ENCODE measurements at regions not wholly inside any gene's neighbourhood (a gene's known extent, or its start where the extent isn't known, plus 50 kb on each side); places are given as distances from the start of the nearest gene placed in this dataset.

DNA sequence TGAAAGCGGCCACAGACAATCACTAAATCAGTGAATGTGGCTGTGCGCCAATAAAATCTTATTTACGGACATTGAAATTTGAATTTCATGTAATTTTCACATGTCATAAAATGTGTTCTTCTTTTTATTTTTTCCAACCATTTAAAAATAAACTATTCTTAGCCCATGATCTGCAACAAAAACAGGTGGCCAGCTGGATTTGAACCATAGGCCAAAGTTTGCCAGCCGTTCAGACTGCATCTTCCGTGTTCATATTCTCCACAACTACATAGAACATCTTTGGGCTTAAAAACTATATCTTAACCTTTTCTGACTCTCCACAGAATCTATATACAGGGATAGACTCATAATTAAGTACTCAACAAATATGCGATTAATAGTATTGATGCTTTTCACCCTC lies 81.2 kb upstream of the RALGPS2 start:
- no peaks in the 10 kb centered on the region for H3K4me1 ChIP-seq (ENCODE audit: control insufficient read depth in 1 of 2, insufficient read depth in 2 of 2, low read length in 2 of 2)
- no peak for DNase-seq
- Mint-ChIP-seq H3K9me3 (no peaks in the 10 kb centered on the region), H3K27me3 (ENCODE audit: low read depth in 3 of 3) (peaks cover 0 to 3% (median 0%) of the 10 kb centered on the region in 3 donors), H3K4me3 (no peak overlapping the region), H3K4me1 (no peaks in the 10 kb centered on the region), H3K36me3 (no peaks in the 10 kb centered on the region), H3K27ac (no peak overlapping the region)
- H3K9ac ChIP-seq (ENCODE audit: insufficient read depth, low read length, poor library complexity, severe bottlenecking) = no peak overlapping the region
- no peak overlapping the region for H3K4me3 ChIP-seq (replicated peaks in 1 of 3; ENCODE audit: low read depth in 2 of 3, low read length in 3 of 3)
- no peaks in the 10 kb centered on the region for H3K27me3 ChIP-seq (ENCODE audit: control insufficient read depth in 2 of 2, insufficient read depth in 2 of 2, low read length in 2 of 2)
- no peaks in the 10 kb centered on the region for H3K9me3 ChIP-seq (replicated peaks in 1 of 2; ENCODE audit: control insufficient read depth in 1 of 2, insufficient read depth in 1 of 2, low read length in 2 of 2)
- H3K36me3 ChIP-seq (replicated peaks in 1 of 2; ENCODE audit: control insufficient read depth in 1 of 2, insufficient read depth in 2 of 2, low read length in 2 of 2) = no peaks in the 10 kb centered on the region
- no peak overlapping the region for H3K4me2 ChIP-seq (replicated peaks; ENCODE audit: extremely low read depth, low read length, poor library complexity, severe bottlenecking)
- TF ChIP-seq, protein P1, sequence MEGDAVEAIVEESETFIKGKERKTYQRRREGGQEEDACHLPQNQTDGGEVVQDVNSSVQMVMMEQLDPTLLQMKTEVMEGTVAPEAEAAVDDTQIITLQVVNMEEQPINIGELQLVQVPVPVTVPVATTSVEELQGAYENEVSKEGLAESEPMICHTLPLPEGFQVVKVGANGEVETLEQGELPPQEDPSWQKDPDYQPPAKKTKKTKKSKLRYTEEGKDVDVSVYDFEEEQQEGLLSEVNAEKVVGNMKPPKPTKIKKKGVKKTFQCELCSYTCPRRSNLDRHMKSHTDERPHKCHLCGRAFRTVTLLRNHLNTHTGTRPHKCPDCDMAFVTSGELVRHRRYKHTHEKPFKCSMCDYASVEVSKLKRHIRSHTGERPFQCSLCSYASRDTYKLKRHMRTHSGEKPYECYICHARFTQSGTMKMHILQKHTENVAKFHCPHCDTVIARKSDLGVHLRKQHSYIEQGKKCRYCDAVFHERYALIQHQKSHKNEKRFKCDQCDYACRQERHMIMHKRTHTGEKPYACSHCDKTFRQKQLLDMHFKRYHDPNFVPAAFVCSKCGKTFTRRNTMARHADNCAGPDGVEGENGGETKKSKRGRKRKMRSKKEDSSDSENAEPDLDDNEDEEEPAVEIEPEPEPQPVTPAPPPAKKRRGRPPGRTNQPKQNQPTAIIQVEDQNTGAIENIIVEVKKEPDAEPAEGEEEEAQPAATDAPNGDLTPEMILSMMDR (IDR thresholded peaks at IDR 0.05) = no peak
- H3K27ac ChIP-seq (ENCODE audit: low read depth in 1 of 2, low read length in 2 of 2) = no peak overlapping the region
- 100% methylated on average over 6 of the region's 6 CpGs for WGBS (ENCODE audit: insufficient coverage)
- H3K79me2 ChIP-seq (ENCODE audit: insufficient read depth, low read length) = no peaks in the 10 kb centered on the region
- H4K20me1 ChIP-seq (ENCODE audit: insufficient read depth, low read length) = no peaks in the 10 kb centered on the region
- H2AFZ ChIP-seq (ENCODE audit: insufficient read depth, low read depth, low read length, poor library complexity, severe bottlenecking) = no peak overlapping the region
- intact Hi-C loops (cut with micrococcal nuclease) = no loop called here

DNA sequence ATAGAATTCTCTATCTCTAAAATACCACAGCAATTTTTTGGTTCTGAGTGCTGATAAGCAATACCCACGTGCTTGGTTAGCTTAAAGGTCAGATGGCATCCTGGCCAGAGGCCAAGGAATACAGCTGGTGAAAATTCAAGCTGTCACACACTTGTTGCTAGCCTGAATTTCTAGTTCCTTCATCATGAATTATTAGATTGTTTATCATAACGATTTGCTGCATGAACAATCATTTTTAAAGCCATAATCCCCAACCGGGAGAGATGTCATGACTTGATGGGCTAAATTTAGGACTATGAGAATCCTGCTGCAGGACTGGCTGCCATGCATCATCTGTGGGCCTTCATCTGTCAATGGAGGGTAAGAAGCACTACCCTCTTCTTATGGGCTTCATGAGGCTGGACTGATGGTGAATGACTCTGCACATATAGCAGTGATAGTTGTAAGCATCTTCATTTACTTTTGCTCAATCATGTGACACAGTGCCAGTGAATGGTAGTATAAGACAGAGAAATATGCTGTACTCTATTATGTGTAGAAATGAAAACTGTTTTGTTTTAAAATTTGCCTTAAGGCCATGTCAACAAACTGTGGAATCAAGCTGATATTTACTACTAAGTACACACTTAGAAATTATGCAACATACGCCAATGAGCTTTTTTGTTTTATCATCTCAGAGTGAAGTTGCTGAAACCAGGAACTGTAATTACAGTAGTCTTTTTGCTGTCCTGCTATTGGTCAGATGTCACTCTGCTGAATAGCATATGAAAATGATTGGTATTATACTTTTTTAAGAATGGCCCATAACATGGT lies 80.5 kb upstream of the RALGPS2 start:
- Mint-ChIP-seq H3K36me3 (no peaks in the 10 kb centered on the region), H3K27ac (no peak overlapping the region), H3K4me1 (no peaks in the 10 kb centered on the region), H3K9me3 (no peaks in the 10 kb centered on the region), H3K27me3 (ENCODE audit: low read depth in 3 of 3) (peaks cover 0 to 3% (median 0%) of the 10 kb centered on the region in 3 donors), H3K4me3 (no peak overlapping the region)
- Histone ChIP-seq H3K27ac (ENCODE audit: low read depth in 1 of 2, low read length in 2 of 2) (no peak overlapping the region), H3K4me3 (replicated peaks in 1 of 3; ENCODE audit: low read depth in 2 of 3, low read length in 3 of 3) (no peak overlapping the region), H3K9me3 (replicated peaks in 1 of 2; ENCODE audit: control insufficient read depth in 1 of 2, insufficient read depth in 1 of 2, low read length in 2 of 2) (no peaks in the 10 kb centered on the region), H3K36me3 (replicated peaks in 1 of 2; ENCODE audit: control insufficient read depth in 1 of 2, insufficient read depth in 2 of 2, low read length in 2 of 2) (no peaks in the 10 kb centered on the region), H3K4me1 (ENCODE audit: control insufficient read depth in 1 of 2, insufficient read depth in 2 of 2, low read length in 2 of 2) (no peaks in the 10 kb centered on the region), H3K79me2 (ENCODE audit: insufficient read depth, low read length) (no peaks in the 10 kb centered on the region), H3K9ac (ENCODE audit: insufficient read depth, low read length, poor library complexity, severe bottlenecking) (no peak overlapping the region), H4K20me1 (ENCODE audit: insufficient read depth, low read length) (no peaks in the 10 kb centered on the region), H2AFZ (ENCODE audit: insufficient read depth, low read depth, low read length, poor library complexity, severe bottlenecking) (no peak overlapping the region), H3K27me3 (ENCODE audit: control insufficient read depth in 2 of 2, insufficient read depth in 2 of 2, low read length in 2 of 2) (no peaks in the 10 kb centered on the region), H3K4me2 (replicated peaks; ENCODE audit: extremely low read depth, low read length, poor library complexity, severe bottlenecking) (no peak overlapping the region)
- WGBS (ENCODE audit: insufficient coverage) = 0% methylated on average over 1 of the region's 4 CpGs
- TF ChIP-seq, protein P1 (IDR thresholded peaks at IDR 0.05) = no peak
- intact Hi-C loops (cut with micrococcal nuclease) = no loop called here
- no peak for DNase-seq
